ENCODE measurements at regions not wholly inside any gene's neighbourhood (a gene's known extent, or its start where the extent isn't known, plus 50 kb on each side); places are given as distances from the start of the nearest gene placed in this dataset.

DNA sequence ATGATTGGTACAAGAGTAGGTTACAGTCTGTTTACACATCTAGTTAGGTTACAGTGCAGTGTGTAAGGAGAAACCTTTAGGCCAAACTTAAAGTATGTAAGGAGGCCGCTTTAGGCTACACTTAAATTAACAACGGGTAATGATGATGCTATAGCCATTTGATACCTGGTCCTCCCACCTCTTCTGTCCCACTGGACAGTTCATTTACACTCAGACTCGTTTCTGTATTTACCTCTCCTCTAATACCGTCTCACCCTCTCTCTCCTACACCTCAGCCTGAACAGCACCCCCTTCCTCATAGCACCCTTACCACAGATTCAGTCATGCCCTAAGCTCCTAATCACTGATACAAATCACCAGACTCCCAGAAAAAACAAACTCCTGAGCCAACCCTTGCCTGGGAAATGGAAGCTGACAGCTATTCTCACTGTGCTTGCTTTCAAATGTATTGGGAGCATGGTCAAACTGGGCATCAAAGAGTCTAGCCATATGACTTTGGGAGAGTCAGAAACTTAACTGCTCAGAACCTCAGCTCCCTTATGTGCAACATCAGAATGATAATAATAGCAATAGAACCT is 241.3 kb upstream of the SETMAR start:
- TF ChIP-seq POLR2A (IDR thresholded peaks at IDR 0.05; ENCODE audit: low read depth, low read length) (no peak), JUN (IDR thresholded peaks at IDR 0.05; ENCODE audit: borderline replicate concordance, insufficient read depth, insufficient read length, low read depth) (no peak), EZH2 (IDR thresholded peaks at IDR 0.05; ENCODE audit: borderline replicate concordance, low read depth, low read length, severe bottlenecking) (no peak), POLR2AphosphoS5 (IDR thresholded peaks at IDR 0.05; ENCODE audit: insufficient read depth, low read depth, low read length) (no peak), FOS (IDR thresholded peaks at IDR 0.05; ENCODE audit: borderline replicate concordance, insufficient read depth, low read length) (no peak), GATA2 (IDR thresholded peaks at IDR 0.05; ENCODE audit: insufficient read depth, insufficient read length, low read depth, low read length) (no peak)
- TF ChIP-seq, protein P1, sequence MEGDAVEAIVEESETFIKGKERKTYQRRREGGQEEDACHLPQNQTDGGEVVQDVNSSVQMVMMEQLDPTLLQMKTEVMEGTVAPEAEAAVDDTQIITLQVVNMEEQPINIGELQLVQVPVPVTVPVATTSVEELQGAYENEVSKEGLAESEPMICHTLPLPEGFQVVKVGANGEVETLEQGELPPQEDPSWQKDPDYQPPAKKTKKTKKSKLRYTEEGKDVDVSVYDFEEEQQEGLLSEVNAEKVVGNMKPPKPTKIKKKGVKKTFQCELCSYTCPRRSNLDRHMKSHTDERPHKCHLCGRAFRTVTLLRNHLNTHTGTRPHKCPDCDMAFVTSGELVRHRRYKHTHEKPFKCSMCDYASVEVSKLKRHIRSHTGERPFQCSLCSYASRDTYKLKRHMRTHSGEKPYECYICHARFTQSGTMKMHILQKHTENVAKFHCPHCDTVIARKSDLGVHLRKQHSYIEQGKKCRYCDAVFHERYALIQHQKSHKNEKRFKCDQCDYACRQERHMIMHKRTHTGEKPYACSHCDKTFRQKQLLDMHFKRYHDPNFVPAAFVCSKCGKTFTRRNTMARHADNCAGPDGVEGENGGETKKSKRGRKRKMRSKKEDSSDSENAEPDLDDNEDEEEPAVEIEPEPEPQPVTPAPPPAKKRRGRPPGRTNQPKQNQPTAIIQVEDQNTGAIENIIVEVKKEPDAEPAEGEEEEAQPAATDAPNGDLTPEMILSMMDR (IDR thresholded peaks at IDR 0.05; ENCODE audit: extremely low read depth in 1 of 2, insufficient read depth in 1 of 2, low read depth in 1 of 2, low read length in 2 of 2): no peak
- TF ChIP-seq, protein P2, sequence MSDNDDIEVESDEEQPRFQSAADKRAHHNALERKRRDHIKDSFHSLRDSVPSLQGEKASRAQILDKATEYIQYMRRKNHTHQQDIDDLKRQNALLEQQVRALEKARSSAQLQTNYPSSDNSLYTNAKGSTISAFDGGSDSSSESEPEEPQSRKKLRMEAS (IDR thresholded peaks at IDR 0.05; ENCODE audit: insufficient read depth, insufficient read length): no peak
